SK-N-MC (cell line): ENCODE measurements at regions not wholly inside any gene's neighbourhood (a gene's known extent, or its start where the extent isn't known, plus 50 kb on each side); places are given as distances from the start of the nearest gene placed in this dataset.

Experiments
- EZH2 ChIP-seq: fragments of 200-600 bp; sonication (generic); IDR thresholded peaks from one replicate; pipeline ENCODE4 v1.6.1; 2017; ENCODE audit warnings: antibody characterized with exemption
- FOXP2 ChIP-seq: optimal IDR thresholded peaks from 2 replicates; pipeline ENCODE3; 2011; ENCODE audit warnings: mild to moderate bottlenecking, moderate library complexity; ENCODE audit not compliant: insufficient read depth; ENCODE audit errors: extremely low read length, control extremely low read depth
- POLR2AphosphoS5 ChIP-seq: IDR thresholded peaks from 2 replicates; pipeline ENCODE4 v1.6.1; 2012; ENCODE audit warnings: mild to moderate bottlenecking, low read depth, low read length, borderline replicate concordance

DNA sequence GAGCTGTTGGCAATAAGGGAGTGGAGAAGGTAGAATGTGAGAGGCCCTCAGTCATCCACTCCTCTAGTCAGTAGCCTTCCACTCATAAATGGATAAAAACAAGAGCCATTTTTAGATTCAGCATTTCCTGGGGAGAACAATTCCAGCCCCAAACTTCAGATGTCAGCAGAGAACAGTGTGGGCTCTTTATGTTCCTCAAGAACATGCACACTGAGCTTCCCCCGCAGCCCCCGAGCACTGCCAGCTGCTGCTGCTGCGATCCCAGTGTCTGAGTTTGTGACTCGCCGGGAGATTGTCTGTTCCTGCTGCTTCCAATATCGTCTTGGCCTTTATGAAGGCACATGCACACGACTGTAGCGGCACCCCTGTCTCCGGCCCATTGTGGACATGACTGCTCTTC lies 143.7 kb upstream of the CTNNA2 start:
- TF ChIP-seq POLR2AphosphoS5: no peak
- TF ChIP-seq EZH2: no peak
- no peak for TF ChIP-seq FOXP2
